ENCODE measurements at regions not wholly inside any gene's neighbourhood (a gene's known extent, or its start where the extent isn't known, plus 50 kb on each side); places are given as distances from the start of the nearest gene placed in this dataset.

- H3K4me3 ChIP-seq (replicated peaks in 1 of 3; ENCODE audit: insufficient read depth in 1 of 3, low read depth in 1 of 3, low read length in 3 of 3), result no peak overlapping the region
- ChIA-PET POLR2A (no interaction called here), CTCF (interaction anchor here (0.7 to 1.3 kb wide), 2 partner anchors 10 to 34 kb away, joined by 3 to 5 read pairs; no protein-coding TSS in a partner anchor)
- no peak for DNase-seq (ENCODE audit: low read depth, low spot score)
- H3K4me2 ChIP-seq (ENCODE audit: insufficient read depth, low read length), result no peak overlapping the region
- H3K79me2 ChIP-seq (ENCODE audit: control insufficient read depth, insufficient read depth, low read length), result no peaks in the 10 kb centered on the region
- peaks cover 1 to 3% of the 10 kb centered on the region in 2 experiments for H3K27me3 ChIP-seq (ENCODE audit: control insufficient read depth in 2 of 2, insufficient read depth in 2 of 2, low read length in 2 of 2)
- H3K9ac ChIP-seq (replicated peaks; ENCODE audit: extremely low read depth, insufficient read depth, low read length), result no peak overlapping the region
- intact Hi-C loops (cut with micrococcal nuclease), result no loop called here
- H2AFZ ChIP-seq (ENCODE audit: low read depth, low read length), result no peak overlapping the region
- H4K20me1 ChIP-seq (replicated peaks; ENCODE audit: control insufficient read depth, extremely low read depth, insufficient read depth, low read length), result no peaks in the 10 kb centered on the region
- no peaks in the 10 kb centered on the region for H3K4me1 ChIP-seq (ENCODE audit: control insufficient read depth, extremely low read depth, insufficient read depth, low read length)
- TF ChIP-seq MAX (IDR thresholded peaks at IDR 0.05; ENCODE audit: insufficient read depth, insufficient read length) (no peak), GATA2 (IDR thresholded peaks at IDR 0.05; ENCODE audit: insufficient read depth, insufficient read length, low read depth, low read length) (no peak)
- no peak overlapping the region for H3K27ac ChIP-seq (ENCODE audit: insufficient read depth, low read depth, low read length)
- no peak for FAIRE-seq
- H3K36me3 ChIP-seq (ENCODE audit: control insufficient read depth in 2 of 2, extremely low read depth in 1 of 2, insufficient read depth in 2 of 2, low read length in 2 of 2), result no peaks in the 10 kb centered on the region
- H3K9me3 ChIP-seq (replicated peaks; ENCODE audit: control insufficient read depth, insufficient read depth, low read length), result no peaks in the 10 kb centered on the region
- BruUV-seq (replicated peaks), result no TSS peak
- dilution Hi-C loops (cut with MboI; ENCODE audit: extremely low pct_ligation_motif_present, low sequenced_read_pairs), result no loop called here
- no peaks in the 10 kb centered on the region for H3K9me1 ChIP-seq (replicated peaks; ENCODE audit: control insufficient read depth, extremely low read depth, insufficient read depth, low read length)
These were observed 55.9 kb upstream of the PITX1 start for GRCh38 chr5:135089912-135090311.

GRCh38 chr5:135088911-135089310 lies 54.9 kb upstream of the PITX1 start:
- ChIA-PET POLR2A (no interaction called here), CTCF (no interaction called here)
- Histone ChIP-seq H4K20me1 (replicated peaks; ENCODE audit: control insufficient read depth, extremely low read depth, insufficient read depth, low read length) (no peaks in the 10 kb centered on the region), H2AFZ (ENCODE audit: low read depth, low read length) (no peak overlapping the region), H3K4me3 (replicated peaks in 1 of 3; ENCODE audit: insufficient read depth in 1 of 3, low read depth in 1 of 3, low read length in 3 of 3) (no peak overlapping the region), H3K79me2 (ENCODE audit: control insufficient read depth, insufficient read depth, low read length) (no peaks in the 10 kb centered on the region), H3K9ac (replicated peaks; ENCODE audit: extremely low read depth, insufficient read depth, low read length) (no peak overlapping the region), H3K27ac (ENCODE audit: insufficient read depth, low read depth, low read length) (no peak overlapping the region), H3K4me2 (ENCODE audit: insufficient read depth, low read length) (no peak overlapping the region), H3K4me1 (ENCODE audit: control insufficient read depth, extremely low read depth, insufficient read depth, low read length) (no peaks in the 10 kb centered on the region), H3K9me3 (replicated peaks; ENCODE audit: control insufficient read depth, insufficient read depth, low read length) (no peaks in the 10 kb centered on the region), H3K27me3 (ENCODE audit: control insufficient read depth in 2 of 2, insufficient read depth in 2 of 2, low read length in 2 of 2) (peaks cover 1 to 3% of the 10 kb centered on the region in 2 experiments), H3K36me3 (ENCODE audit: control insufficient read depth in 2 of 2, extremely low read depth in 1 of 2, insufficient read depth in 2 of 2, low read length in 2 of 2) (no peaks in the 10 kb centered on the region), H3K9me1 (replicated peaks; ENCODE audit: control insufficient read depth, extremely low read depth, insufficient read depth, low read length) (no peaks in the 10 kb centered on the region)
- DNase-seq (ENCODE audit: low read depth, low spot score), result no peak
- FAIRE-seq, result no peak
- TF ChIP-seq MAX (IDR thresholded peaks at IDR 0.05; ENCODE audit: insufficient read depth, insufficient read length) (no peak), POLR2A (IDR thresholded peaks at IDR 0.05; ENCODE audit: low read depth, low read length) (no peak), CTCF (IDR thresholded peaks at IDR 0.05; ENCODE audit: extremely low read depth in 1 of 2, insufficient read depth in 1 of 2, low read depth in 1 of 2, low read length in 2 of 2) (no peak), GATA2 (IDR thresholded peaks at IDR 0.05; ENCODE audit: insufficient read depth, insufficient read length, low read depth, low read length) (no peak), EZH2 (IDR thresholded peaks at IDR 0.05; ENCODE audit: borderline replicate concordance, low read depth, low read length, severe bottlenecking) (no peak), POLR2AphosphoS5 (IDR thresholded peaks at IDR 0.05; ENCODE audit: insufficient read depth, low read depth, low read length) (no peak), MYC (IDR thresholded peaks at IDR 0.05; ENCODE audit: low read depth, low read length) (no peak)
- intact Hi-C loops (cut with micrococcal nuclease), result no loop called here
- dilution Hi-C loops (cut with MboI; ENCODE audit: extremely low pct_ligation_motif_present, low sequenced_read_pairs), result no loop called here
- BruUV-seq (replicated peaks), result no TSS peak
